Trophoblast cell (in vitro differentiated cells and primary cell): ENCODE measurements at regions not wholly inside any gene's neighbourhood (a gene's known extent, or its start where the extent isn't known, plus 50 kb on each side); places are given as distances from the start of the nearest gene placed in this dataset.

ENCODE experiments used
- DNase-seq, 2 donors: peaks; one replicate each; pipeline ENCODE4 v3.0.0-alpha.2; 2016
- H2AFZ ChIP-seq: 2 replicates; pipeline ENCODE4 v1.6.1; 2013; ENCODE audit warnings: low read length, moderate library complexity, mild to moderate bottlenecking; ENCODE audit not compliant: insufficient read depth, poor library complexity
- H2AK5ac ChIP-seq: 2 replicates; pipeline ENCODE4 v1.6.1; 2013; ENCODE audit warnings: mild to moderate bottlenecking, low read length
- H2BK120ac ChIP-seq: 2 replicates; pipeline ENCODE4 v1.6.1; 2013; ENCODE audit warnings: low read length, mild to moderate bottlenecking, moderate library complexity; ENCODE audit not compliant: insufficient read depth, poor library complexity
- H2BK12ac ChIP-seq: 2 replicates; pipeline ENCODE4 v1.6.1; 2013; ENCODE audit warnings: mild to moderate bottlenecking, low read length, moderate library complexity
- H2BK5ac ChIP-seq: 2 replicates; pipeline ENCODE4 v1.6.1; 2013; ENCODE audit warnings: low read length, low read depth, moderate library complexity, mild to moderate bottlenecking; ENCODE audit not compliant: poor library complexity
- H3K14ac ChIP-seq: 2 replicates; pipeline ENCODE4 v1.6.1; 2013; ENCODE audit warnings: mild to moderate bottlenecking, low read length
- H3K18ac ChIP-seq: 2 replicates; pipeline ENCODE4 v1.6.1; 2013; ENCODE audit warnings: mild to moderate bottlenecking, low read length
- H3K23ac ChIP-seq: 2 replicates; pipeline ENCODE4 v1.6.1; 2013; ENCODE audit warnings: low read length
- H3K27ac ChIP-seq: 2 replicates; pipeline ENCODE4 v1.5.1; 2013; ENCODE audit warnings: low read depth, mild to moderate bottlenecking, inconsistent platforms, low read length, moderate library complexity
- H3K27me3 ChIP-seq: 2 replicates; pipeline ENCODE4 v1.6.1; 2013; ENCODE audit warnings: inconsistent platforms, mild to moderate bottlenecking, low read length, moderate library complexity; ENCODE audit not compliant: insufficient read depth
- H3K36me3 ChIP-seq, 2 experiments: 1 replicate in 1 of 2; 2 replicates in 1 of 2; pipeline ENCODE4 v1.6.1; 2013; ENCODE audit warnings: low read length in 2 of 2, mild to moderate bottlenecking in 2 of 2, moderate library complexity in 1 of 2; ENCODE audit not compliant: insufficient read depth in 2 of 2, control insufficient read depth in 1 of 2
- H3K4ac ChIP-seq: 2 replicates; pipeline ENCODE4 v1.6.1; 2013; ENCODE audit warnings: low read depth, mild to moderate bottlenecking, low read length, moderate library complexity
- H3K4me1 ChIP-seq, 2 experiments: 1 replicate in 1 of 2; 2 replicates in 1 of 2; pipeline ENCODE4 v1.6.1; 2013; ENCODE audit warnings: low read length in 2 of 2, mild to moderate bottlenecking in 2 of 2, moderate library complexity in 1 of 2; ENCODE audit not compliant: insufficient read depth in 2 of 2, control insufficient read depth in 1 of 2
- H3K4me2 ChIP-seq: 2 replicates; pipeline ENCODE4 v1.6.1; 2013; ENCODE audit warnings: inconsistent platforms, mild to moderate bottlenecking, low read length, moderate library complexity
- H3K4me3 ChIP-seq: 2 replicates; pipeline ENCODE4 v1.5.1; 2013; ENCODE audit warnings: mild to moderate bottlenecking, low read depth, low read length, inconsistent platforms
- H3K79me1 ChIP-seq: one replicate; pipeline ENCODE4 v1.6.1; 2013; ENCODE audit warnings: low read length
- H3K79me2 ChIP-seq: 2 replicates; pipeline ENCODE4 v1.6.1; 2013; ENCODE audit warnings: low read length, mild to moderate bottlenecking; ENCODE audit not compliant: control insufficient read depth, insufficient read depth, poor library complexity
- H3K9ac ChIP-seq: 2 replicates; pipeline ENCODE4 v1.6.1; 2013; ENCODE audit warnings: mild to moderate bottlenecking, low read length
- H3K9me3 ChIP-seq: 2 replicates; pipeline ENCODE4 v1.6.1; 2013; ENCODE audit warnings: low read depth, mild to moderate bottlenecking, control low read depth, inconsistent platforms, low read length; ENCODE audit not compliant: insufficient read depth
- H4K12ac ChIP-seq: 2 replicates; pipeline ENCODE4 v1.6.1; 2013; ENCODE audit warnings: low read depth, mild to moderate bottlenecking, low read length, moderate library complexity
- H4K8ac ChIP-seq: 2 replicates; pipeline ENCODE4 v1.6.1; 2013; ENCODE audit warnings: low read depth, mild to moderate bottlenecking, low read length, moderate library complexity
- H4K91ac ChIP-seq: one replicate; pipeline ENCODE4 v1.6.1; 2013; ENCODE audit warnings: low read depth, mild to moderate bottlenecking, low read length, moderate library complexity
- WGBS: extraction: QIAGEN DNeasy Blood & Tissue Kit; methylation state at CpG from one replicate; pipeline ENCODE4 v1.1.7; 2013; ENCODE audit warnings: missing lambda C conversion rate; ENCODE audit not compliant: insufficient read length, insufficient coverage; ENCODE audit errors: extremely low coverage; 5-methylcytosine and 5-hydroxymethylcytosine counted together

GRCh38 chr1:219415433-219415832 lies 197.5 kb downstream of the ZC3H11B start:
- no peak overlapping the region for H4K8ac ChIP-seq
- H4K12ac ChIP-seq = no peak overlapping the region
- no peak overlapping the region for H2AFZ ChIP-seq
- no peak overlapping the region for H3K4me3 ChIP-seq
- no peak overlapping the region for H4K91ac ChIP-seq
- H3K9ac ChIP-seq = no peak overlapping the region
- no peak overlapping the region for H2BK5ac ChIP-seq
- H3K27me3 ChIP-seq = no peaks in the 10 kb centered on the region
- no CpG with 5 or more reads among the region's 2 CpGs for WGBS
- H3K9me3 ChIP-seq = no peaks in the 10 kb centered on the region
- H3K79me1 ChIP-seq = peaks cover 1% of the 10 kb centered on the region
- no peaks in the 10 kb centered on the region for H3K4me1 ChIP-seq
- H3K4ac ChIP-seq = no peak overlapping the region
- no peak overlapping the region for H3K23ac ChIP-seq
- H3K18ac ChIP-seq = no peak overlapping the region
- H3K36me3 ChIP-seq = no peaks in the 10 kb centered on the region
- H2AK5ac ChIP-seq = no peak overlapping the region
- H3K27ac ChIP-seq = no peak overlapping the region
- no peak for DNase-seq
- no peak overlapping the region for H2BK120ac ChIP-seq
- H3K79me2 ChIP-seq = no peaks in the 10 kb centered on the region
- no peak overlapping the region for H2BK12ac ChIP-seq
- no peak overlapping the region for H3K4me2 ChIP-seq
- no peak overlapping the region for H3K14ac ChIP-seq

GRCh38 chr1:219414250-219414649 lies 198.7 kb downstream of the ZC3H11B start:
- Histone ChIP-seq H3K79me1 (peaks cover 1% of the 10 kb centered on the region), H2BK12ac (no peak overlapping the region), H3K27me3 (no peaks in the 10 kb centered on the region), H3K9ac (no peak overlapping the region), H2BK120ac (no peak overlapping the region), H3K27ac (no peak overlapping the region), H3K18ac (no peak overlapping the region), H2AFZ (no peak overlapping the region), H3K79me2 (no peaks in the 10 kb centered on the region), H3K4me3 (no peak overlapping the region), H2BK5ac (no peak overlapping the region), H3K4ac (no peak overlapping the region), H3K9me3 (no peaks in the 10 kb centered on the region), H4K8ac (no peak overlapping the region), H4K12ac (no peak overlapping the region), H2AK5ac (no peak overlapping the region), H3K23ac (no peak overlapping the region), H3K36me3 (no peaks in the 10 kb centered on the region), H3K4me2 (no peak overlapping the region), H3K4me1 (no peaks in the 10 kb centered on the region), H4K91ac (no peak overlapping the region), H3K14ac (no peak overlapping the region)
- no peak for DNase-seq
- no CpG with 5 or more reads among the region's 4 CpGs for WGBS

GRCh38 chr1:219413536-219413935 lies 199.4 kb downstream of the ZC3H11B start:
- Histone ChIP-seq H3K23ac (no peak overlapping the region), H4K8ac (no peak overlapping the region), H3K4me1 (no peaks in the 10 kb centered on the region), H2BK120ac (no peak overlapping the region), H3K18ac (no peak overlapping the region), H3K79me2 (no peaks in the 10 kb centered on the region), H2AK5ac (no peak overlapping the region), H3K27ac (no peak overlapping the region), H2BK12ac (no peak overlapping the region), H3K4me3 (no peak overlapping the region), H3K4me2 (no peak overlapping the region), H3K9me3 (no peaks in the 10 kb centered on the region), H3K79me1 (peaks cover 1% of the 10 kb centered on the region), H3K36me3 (no peaks in the 10 kb centered on the region), H3K27me3 (no peaks in the 10 kb centered on the region), H4K91ac (no peak overlapping the region), H2BK5ac (no peak overlapping the region), H2AFZ (no peak overlapping the region), H3K4ac (no peak overlapping the region), H3K9ac (no peak overlapping the region), H4K12ac (no peak overlapping the region), H3K14ac (no peak overlapping the region)
- no CpG with 5 or more reads among the region's 1 CpG for WGBS
- DNase-seq = no peak

- Histone ChIP-seq H3K18ac (no peak overlapping the region), H4K12ac (no peak overlapping the region), H3K27ac (no peak overlapping the region), H3K36me3 (no peaks in the 10 kb centered on the region), H2BK12ac (no peak overlapping the region), H2BK5ac (no peak overlapping the region), H3K79me1 (peaks cover 1% of the 10 kb centered on the region), H3K23ac (no peak overlapping the region), H4K91ac (no peak overlapping the region), H3K4me2 (no peak overlapping the region), H3K4me1 (no peaks in the 10 kb centered on the region), H3K27me3 (no peaks in the 10 kb centered on the region), H3K4ac (no peak overlapping the region), H3K79me2 (no peaks in the 10 kb centered on the region), H3K4me3 (no peak overlapping the region), H3K14ac (no peak overlapping the region), H3K9me3 (no peaks in the 10 kb centered on the region), H2AK5ac (no peak overlapping the region), H2AFZ (no peak overlapping the region), H3K9ac (no peak overlapping the region), H2BK120ac (no peak overlapping the region), H4K8ac (no peak overlapping the region)
- WGBS = no CpG with 5 or more reads among the region's 3 CpGs
- DNase-seq = no peak
Measured at GRCh38 chr1:219412772-219413171, 200.1 kb downstream of the ZC3H11B start.
